LoVo (cell line): ENCODE measurements at regions not wholly inside any gene's neighbourhood (a gene's known extent, or its start where the extent isn't known, plus 50 kb on each side); places are given as distances from the start of the nearest gene placed in this dataset.

ENCODE experiments used
- DNase-seq: peaks from one replicate; pipeline ENCODE4 v3.0.0-alpha.2; 2016; ENCODE audit warnings: low spot score

DNA sequence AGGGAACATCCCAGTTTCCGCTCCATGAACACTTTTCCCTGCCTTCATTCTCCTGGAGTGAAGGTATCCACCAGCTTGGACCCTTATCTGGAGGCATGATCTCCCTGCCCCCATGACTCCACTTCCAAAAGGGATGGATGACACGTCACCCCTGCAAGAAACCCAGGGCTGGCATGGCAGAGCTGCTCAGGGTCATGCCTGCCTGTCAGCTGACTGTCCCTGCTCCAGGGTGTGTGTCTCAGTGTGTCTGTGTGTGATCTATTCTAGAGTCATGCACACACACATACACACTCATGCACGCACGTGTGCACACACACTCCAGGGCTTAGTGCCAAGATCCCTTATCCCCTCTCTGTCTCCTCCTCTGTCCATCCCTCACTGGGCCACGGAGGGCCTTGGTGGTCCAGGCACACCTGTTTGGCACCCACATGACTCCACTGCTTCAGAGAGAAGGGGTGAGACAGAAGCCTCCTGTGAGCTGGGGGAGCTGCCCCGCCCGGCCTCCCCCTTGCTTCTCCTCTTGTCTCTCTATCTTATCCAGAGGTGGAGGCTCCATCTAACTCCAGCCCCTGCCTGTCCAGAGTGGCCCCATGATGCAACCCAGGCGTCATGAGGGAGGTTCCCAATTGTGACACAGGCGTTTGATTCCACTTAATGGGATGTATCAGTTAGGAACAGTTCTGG lies 290.9 kb downstream of the CDC5L start:
- no peak for DNase-seq

DNA sequence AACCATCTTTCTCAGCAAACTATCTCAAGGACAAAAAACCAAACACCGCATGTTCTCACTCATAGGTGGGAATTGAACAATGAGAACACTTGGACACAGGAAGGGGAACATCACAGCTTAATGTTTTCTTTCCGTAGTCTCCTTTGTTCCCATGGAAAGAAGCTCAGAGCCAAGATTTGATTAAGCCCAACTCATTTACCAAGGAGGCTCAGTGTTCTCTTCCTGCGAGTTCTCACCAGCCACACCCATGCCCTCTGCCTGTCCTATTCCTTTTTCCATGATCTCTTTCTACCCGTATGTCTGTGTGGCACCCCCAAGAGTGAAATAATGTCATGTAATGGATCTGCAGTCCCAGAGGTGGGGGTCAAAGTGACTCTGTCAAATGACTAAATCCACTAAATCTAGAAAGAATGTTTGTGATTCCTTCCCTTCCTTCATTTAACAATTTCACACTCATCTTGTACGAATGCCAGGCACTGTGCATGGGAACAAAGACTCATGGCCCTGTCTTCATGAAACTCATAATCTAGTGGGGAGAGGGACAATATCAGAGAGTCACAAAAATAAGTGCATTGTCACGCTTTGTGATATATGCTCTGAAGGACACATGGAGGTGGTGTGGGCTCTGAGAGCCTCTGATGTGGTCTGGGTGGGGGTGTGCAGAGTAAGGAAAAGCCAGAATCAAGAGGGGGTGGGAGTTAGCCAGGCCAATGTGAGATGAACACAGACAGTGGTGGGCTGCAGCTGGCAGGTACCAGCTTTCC lies 292.1 kb downstream of the CDC5L start:
- no peak for DNase-seq

DNA sequence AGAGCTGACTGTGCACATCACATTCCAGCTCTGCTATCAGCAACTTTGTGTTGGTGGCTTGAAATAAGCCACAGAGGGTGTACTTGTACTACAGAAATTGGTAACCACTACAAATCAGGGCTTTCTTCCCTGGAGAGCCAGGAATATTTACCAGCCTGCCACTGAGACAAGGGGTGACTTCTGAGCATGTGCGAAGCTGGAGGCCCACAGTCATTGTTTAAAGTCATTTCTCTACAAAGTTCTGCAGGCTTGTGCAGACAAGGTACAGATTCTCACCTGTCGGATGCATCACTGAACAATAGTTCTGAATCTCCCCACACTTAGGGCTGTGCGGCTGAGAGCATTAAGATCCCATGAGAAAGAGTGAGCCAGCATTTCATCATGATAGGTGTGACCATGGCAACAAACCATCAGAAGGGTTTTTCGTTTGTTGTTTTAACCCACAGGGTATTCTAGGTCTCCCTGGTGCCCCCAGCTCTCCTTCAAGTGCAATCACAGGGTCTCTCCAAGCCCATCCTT lies 292.8 kb downstream of the CDC5L start:
- DNase-seq, result no peak

DNA sequence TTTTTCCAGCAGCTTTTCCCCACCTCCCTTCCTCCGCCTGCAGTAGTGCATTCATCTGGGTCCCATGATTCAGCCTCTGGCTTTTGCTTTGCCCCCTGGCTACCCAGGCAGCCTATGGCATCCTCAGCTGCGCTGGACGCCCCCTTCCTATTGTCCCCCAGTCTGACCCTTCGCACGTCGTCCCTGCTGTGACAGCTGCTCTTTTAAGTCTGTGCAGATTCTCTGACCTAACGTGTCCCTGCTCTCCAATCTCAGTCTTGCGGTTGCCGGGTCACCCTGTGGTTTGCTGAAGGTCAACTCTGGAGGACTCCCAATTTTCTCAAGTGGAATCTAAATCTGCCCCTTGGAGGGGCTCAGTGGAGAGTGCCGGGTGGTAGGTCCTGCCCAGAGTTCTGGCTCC lies 294.3 kb downstream of the CDC5L start:
- no peak for DNase-seq

DNA sequence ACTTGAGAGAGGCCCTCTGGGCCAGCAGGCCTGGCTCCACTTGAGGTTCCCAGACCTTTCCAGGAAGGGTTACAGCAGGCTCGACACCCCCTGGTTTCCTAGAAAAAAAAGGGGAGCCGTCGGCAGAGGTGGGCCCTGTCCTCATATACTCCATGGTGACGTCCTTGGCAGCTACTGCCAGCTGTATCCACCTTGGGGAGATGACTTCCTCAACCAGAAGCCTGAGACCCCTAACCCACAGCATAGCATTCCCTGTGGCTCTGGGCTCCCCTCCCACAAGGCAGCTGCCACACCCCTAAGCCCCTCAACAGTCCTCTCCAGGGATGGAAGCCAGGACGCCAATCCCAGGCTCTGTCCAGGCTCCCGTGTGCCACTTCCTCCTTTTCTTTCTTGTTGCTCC lies 294.8 kb downstream of the CDC5L start:
- no peak for DNase-seq

DNA sequence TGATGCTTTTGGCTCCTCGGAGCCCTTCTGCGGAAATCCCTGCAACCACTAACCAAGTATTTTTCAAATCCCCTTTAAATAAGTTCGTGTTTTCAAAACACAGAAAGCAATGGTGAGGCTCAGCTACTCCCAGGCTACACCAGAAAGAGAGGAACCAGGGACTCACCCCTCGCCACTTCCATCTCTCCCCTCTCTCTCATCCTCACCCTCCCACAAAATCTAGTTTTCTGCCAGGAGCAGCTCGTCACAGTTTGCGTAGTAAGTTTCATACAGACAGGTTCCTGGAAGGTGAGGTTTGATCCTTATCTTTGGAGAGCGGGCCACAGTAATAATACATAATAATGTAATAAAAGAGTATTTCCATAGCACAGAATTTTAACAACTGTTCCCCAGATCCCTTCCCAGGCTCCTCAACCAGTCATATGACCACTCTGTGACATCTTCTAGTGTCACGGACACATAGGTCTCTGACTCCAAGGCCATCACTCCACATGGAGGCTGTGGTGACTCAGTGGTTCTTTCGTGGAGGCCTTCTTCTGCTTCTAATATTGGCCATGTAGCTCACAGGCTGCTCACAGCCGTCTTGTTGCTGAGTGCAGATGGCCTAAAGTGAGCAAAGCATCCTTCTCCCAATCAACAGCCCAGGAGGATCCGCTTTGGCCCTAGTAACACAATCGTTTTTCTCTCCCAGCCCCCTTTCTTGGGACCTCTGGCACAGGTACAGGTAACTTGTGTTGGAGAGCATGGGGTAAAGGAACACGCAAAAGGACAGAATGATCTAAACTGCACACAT lies 295.7 kb downstream of the CDC5L start:
- DNase-seq, result no peak

DNA sequence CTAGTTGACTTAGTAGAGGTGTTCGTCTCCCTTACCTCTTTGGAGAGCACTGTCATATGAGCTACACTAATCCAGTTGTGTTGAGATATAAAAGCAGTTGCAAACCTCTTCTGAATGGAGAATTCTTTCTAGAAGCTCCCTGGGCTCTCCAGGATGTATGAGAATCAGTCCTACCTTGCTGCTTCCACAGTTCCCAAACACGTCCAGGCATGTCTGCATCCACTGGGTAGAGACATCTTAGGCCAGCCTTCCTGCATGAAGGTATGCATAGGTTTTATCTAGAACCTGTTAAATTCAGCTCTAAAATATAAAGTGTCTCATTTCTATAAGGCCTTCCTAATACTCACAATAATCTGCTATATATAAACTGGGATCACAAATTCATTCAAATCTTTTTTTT lies 297.7 kb downstream of the CDC5L start:
- no peak for DNase-seq

DNA sequence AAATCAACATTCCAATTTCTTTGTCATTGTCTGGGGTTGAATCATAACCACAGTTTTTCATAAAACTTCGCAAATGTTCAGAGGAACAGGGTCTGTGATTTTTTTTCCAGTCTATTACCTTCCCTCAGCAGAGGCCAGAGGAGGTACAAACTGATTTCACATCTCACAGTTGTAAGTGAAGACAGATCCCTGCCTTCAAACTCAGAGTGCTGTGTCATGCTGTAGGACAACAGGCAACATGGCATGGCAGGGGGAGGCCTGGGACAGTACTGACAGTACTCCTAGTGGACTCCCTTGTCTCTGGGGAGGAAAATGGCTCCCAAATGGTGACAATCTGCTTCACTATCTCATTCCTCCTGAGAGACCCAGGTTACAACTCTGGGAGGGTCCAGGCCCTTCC lies 308.6 kb downstream of the CDC5L start:
- no peak for DNase-seq

DNA sequence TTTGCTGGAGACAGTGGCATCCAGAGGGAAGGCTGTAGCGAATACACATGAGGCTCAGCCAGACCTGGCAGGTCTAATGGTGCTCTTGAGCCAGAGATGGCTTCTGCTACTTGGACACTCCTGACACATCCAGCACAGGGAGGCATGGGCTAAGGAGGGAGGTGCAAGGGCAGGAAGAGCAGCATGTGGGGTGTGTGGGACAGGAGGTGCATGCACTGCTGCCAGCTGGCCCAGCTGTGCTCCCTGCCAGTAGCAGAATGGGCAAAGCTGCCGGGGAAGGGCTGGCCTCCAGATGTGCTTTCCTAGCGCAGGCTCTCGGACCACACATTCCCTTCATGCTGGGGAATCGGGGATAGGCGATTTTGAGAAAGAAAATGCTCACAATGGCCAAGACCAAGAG lies 309.2 kb downstream of the CDC5L start:
- DNase-seq, result no peak

DNA sequence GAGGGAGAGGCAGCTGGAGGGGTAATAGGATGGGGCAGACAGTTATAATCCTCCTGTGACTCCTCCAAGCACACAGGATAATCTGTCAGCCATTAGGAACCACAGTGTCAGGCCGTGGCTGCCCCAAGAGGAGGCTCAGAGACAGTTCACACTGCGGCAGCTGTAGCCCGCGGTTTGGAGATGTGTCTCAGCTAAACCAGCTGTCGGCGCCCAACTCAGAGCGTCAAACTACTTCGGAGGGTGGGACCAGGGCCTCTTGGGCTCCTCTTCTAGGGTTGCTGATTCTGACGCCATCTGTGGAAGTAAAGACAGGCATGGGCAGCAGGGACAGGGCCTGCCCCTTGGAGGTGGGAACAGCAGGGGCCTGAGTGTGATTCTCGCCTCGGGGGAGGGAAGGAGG lies 309.8 kb downstream of the CDC5L start:
- no peak for DNase-seq

DNA sequence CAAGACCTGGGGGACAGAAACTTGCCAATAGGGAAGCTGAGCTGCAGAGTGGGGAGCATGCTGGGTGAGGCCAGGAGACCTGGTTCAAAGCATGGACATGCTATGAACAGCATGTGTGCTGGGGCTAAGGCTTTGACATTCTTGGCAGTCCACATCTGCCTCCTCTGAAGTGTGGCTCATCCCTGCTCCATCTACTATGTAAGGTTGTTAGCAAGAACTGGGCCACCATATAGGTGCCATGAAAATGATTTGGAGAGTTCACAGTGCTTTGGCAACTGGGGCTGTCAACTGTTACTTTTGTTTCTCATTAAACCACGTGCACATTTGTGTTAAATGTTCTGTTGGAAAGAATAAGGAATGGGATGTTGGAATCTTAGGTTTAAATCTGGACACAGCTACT lies 311.1 kb downstream of the CDC5L start:
- no peak for DNase-seq

DNA sequence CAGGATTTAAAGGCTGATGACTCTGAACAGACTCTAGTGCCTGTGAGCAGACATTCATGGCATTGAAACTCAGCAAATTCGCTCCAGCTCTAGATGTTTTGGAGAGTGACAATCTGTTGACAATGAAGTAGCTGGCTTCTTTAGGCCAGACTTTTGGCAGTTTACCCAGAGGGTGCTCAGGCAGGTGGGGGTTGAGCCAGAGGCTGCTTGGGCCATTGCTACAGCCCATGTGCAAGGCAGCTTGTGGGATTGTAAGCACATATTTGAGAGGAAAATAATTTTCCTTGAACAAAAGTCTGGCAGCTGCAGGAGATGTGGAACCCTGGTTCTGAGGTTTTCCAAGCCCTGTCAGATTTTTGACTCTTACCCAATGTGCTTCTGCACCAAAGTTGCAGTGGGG lies 311.6 kb downstream of the CDC5L start:
- no peak for DNase-seq

DNA sequence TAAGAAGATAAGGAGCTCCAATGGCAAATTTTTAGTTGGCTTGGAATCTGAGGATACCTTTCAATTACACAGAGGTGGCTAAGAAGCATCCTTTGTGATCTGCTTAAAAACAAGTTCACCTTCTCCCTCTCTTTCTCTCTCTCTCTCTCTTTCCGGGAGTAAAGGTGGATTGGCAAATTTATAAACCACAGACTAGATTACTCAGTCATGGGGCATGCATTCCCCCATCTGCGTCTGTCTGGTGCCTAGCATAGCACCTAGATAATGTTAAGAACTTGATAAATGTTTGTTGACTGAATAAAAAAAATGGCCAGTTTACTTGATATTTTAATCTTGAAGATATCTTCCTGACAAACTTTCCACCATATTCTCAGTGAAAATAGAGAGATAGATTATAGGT lies 312.3 kb downstream of the CDC5L start:
- DNase-seq, result no peak

DNA sequence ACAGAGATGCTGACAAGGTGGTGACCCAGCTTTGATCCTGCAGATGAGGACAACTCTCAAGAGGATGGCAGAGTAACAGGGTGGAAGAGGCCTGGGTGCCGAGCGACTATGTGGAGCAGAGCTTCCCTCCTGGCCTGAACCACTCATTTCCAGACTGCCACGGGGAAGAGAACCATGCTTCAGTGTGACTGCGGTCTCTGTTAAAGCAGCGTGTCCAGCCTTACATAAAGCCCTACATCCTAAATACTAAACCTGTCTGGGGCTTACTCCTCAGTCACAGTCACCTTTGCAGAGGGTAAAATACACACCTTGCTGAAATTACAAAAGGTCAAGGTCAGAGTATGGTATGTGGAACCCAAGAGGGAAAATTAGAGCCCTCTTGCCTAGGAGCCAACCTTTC lies 312.9 kb downstream of the CDC5L start:
- no peak for DNase-seq

DNA sequence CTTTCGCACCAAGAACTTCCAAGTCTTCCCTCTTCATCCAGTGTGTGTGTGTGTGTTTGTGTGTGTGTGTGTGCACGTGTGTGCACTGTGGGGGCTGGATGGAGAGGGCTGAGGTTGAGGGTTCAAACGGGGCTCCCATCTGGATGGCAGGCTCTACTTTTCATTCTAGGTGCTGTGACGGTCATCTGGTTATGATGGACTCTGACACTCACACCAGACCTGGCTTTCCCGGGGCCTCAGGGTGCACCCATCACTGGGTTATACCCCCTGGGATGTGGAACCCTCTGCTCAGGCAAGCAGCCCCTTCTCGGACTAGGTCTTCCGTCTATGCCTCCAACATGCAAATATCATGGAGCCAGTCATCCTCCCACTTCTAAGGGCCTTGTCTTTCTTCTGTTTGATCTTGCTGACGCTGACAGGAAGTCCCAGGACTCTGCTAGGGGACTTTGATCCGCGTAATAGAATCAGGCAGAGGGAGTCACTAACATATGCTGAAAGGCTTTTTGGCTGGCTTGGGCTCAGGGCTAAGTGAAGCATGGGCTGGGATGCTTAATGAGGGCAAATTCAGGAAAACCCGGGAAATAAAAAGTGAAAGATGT lies 313.6 kb downstream of the CDC5L start:
- no peak for DNase-seq

DNA sequence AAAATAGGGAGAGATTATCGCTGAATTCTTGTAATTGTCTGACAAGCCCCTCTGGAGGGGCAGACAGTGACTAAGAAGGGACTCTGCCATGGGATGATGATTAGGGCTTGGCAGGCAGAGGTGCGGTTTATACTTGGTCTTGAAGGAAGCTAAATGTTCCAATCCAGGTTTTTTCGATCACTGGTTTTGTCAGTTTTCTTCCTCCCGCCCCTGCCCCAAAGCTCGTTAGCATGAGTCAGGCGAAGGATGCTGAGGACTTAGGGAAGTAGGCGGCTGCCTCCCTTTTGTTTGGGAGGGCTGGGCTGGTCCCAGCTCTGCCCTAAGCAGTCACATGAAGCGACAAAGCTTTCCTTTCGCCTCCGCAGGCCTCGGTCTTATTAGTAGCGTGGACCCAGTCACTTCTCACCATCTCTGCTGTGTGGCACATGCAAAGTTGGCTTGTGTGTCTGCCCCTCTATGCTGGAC lies 314.2 kb downstream of the CDC5L start:
- DNase-seq, result no peak

DNA sequence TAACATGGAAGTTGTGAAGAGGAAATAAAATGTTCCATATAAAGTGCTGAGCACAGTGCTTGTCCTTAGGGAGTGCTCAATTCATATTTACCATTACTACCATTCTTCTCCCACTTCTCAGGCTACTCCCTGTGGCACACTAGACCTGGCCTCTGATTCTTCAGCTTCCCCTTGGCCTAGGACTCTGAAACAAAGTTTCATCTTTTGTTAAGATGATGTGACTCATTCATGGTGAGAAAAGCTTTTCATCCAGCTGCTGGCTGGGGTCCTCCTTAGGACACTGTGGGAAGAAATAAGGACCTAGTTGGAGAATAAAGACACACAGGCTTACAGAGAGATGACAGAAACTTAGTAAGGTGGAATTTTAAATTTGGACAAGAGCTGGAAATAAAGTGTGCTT lies 314.8 kb downstream of the CDC5L start:
- DNase-seq, result no peak

DNA sequence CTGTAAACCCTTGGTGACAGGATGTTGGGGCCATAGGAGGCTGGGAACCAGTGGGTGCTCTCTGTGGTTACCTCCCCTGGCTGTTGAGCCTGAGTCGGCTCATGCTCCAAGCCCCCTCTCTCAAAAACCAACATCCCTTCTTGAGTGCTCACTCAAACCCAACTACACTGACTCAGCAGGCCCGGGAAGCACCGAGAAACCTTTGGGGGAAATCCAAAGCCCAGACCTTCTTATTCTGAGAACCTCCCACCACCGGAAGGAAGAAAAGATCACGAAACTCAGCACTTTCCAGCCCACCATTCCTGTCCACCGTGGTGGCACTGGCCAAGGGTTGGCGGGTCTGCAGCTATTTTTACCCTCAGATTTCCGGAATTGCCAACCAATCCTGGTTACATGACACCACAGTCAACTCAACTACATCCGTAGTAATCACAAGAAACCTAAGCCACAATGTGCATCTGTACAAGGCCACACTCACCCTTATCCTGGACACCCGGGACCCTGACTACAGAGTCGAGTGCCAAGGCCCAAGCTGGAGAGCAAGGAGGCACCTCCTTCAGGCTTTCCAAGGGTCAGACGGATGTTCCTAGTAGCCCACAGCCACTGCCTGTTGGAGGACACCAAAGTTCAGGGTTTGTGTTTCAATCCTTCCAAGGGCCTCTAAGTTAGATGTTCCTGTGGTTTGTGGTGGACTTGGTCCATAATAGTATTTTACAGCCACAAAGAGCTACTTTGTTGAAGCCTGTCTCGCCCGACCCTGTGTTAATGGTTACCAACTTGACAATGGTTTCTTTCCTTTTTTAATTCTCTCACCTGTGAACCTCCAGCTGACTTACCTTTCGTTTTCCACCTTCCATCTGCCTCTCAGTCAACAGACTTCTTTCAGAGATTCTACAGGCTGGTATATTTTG lies 317.0 kb downstream of the CDC5L start:
- no peak for DNase-seq

DNA sequence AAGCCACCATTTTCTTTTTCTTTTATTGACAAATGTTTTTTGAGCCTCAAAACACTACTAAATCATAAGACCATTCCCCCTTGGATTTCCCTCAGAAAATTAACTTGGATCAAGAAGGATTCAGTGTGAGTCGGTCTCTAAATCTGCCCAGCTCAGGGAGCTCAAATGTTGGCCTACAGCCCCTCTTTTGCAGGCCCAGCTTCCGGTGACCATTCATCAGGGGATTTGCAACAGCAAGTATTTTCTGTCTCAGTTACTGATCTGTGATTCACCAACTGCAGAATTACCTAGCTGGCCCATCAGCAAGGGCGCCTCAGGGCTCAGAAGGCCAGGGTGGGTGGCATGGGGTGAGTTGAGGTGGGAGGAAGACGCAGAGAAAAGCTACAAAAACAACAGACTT lies 318.1 kb downstream of the CDC5L start:
- DNase-seq, result no peak

DNA sequence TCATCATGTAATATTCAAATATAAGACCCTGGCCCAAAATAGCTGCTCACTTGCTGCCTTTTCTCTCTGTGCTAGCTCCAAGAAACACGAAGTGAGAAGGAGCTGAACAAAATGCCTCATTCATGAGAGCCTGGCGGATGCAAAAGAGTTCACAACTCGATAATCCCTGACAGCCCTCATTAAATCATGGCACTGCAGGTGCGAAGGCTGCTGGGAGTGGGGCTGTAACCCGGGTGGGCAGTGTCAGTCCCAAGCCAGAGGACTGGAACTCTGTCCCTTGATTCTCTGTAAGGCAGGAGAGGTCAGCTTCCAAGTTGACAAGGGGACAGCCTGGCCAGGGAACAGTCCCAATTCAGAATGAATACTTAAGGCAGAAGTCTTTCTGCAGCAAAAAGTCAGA lies 318.5 kb downstream of the CDC5L start:
- no peak for DNase-seq

DNA sequence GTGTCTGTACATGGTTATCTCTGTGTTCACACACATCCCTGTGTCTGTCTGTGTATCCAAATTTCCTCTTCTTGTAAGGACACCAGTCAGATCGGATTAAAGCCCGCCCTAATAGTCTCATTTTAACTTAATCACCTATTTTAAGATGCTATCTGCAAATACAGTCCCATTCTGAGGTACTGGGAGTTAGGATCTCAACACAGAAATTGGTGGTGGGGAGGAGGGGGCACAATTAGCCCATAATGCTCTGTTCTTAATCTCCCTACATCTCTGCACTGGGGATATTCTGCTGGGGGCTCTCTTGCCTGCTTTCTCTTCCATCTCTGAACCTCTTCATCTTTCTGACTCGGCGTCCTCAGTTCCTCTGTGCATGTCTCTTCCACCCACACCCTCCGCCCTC lies 320.7 kb downstream of the CDC5L start:
- DNase-seq, result no peak
